GM23338 (cell line): ENCODE measurements at regions not wholly inside any gene's neighbourhood (a gene's known extent, or its start where the extent isn't known, plus 50 kb on each side); places are given as distances from the start of the nearest gene placed in this dataset.

Source experiments
- ATAC-seq: fragments of 200-7000 bp; cut with Tn5 transposase; 3 replicates; pipeline ENCODE4 v1.9.1; 2020
- DNase-seq: peaks from one replicate; pipeline ENCODE4 v3.0.0-alpha.2; 2015; ENCODE audit warnings: low spot score
- H2AFZ ChIP-seq: fragments of 200-600 bp; sonication (generic); 2 replicates; pipeline ENCODE4 v1.8.0; 2016; ENCODE audit warnings: antibody characterized with exemption, mild to moderate bottlenecking, moderate library complexity
- H3F3A ChIP-seq: fragments of 200-600 bp; sonication (generic); replicated peaks from 2 replicates; pipeline ENCODE4 v1.8.0; 2017; ENCODE audit warnings: antibody characterized with exemption, mixed run types, low read depth
- H3K27ac ChIP-seq: fragments of 200-600 bp; sonication (generic); 2 replicates; pipeline ENCODE4 v1.6.1; 2016; ENCODE audit warnings: low read depth
- H3K27me3 ChIP-seq: fragments of 200-600 bp; sonication (generic); 2 replicates; pipeline ENCODE4 v1.8.0; 2016; ENCODE audit warnings: mild to moderate bottlenecking, mixed run types, moderate library complexity; ENCODE audit not compliant: insufficient read depth
- H3K36me3 ChIP-seq: fragments of 200-600 bp; sonication (generic); 2 replicates; pipeline ENCODE4 v1.8.0; 2016; ENCODE audit warnings: mild to moderate bottlenecking; ENCODE audit not compliant: insufficient read depth
- H3K4me1 ChIP-seq: fragments of 200-600 bp; sonication (generic); 2 replicates; pipeline ENCODE4 v1.8.0; 2016; ENCODE audit warnings: mild to moderate bottlenecking, moderate library complexity; ENCODE audit not compliant: insufficient read depth
- H3K4me2 ChIP-seq: fragments of 200-600 bp; sonication (generic); 2 replicates; pipeline ENCODE4 v1.7.1; 2017; ENCODE audit warnings: mixed run types
- H3K4me3 ChIP-seq: fragments of 200-600 bp; sonication (generic); 2 replicates; pipeline ENCODE4 v1.6.1; 2016; ENCODE audit warnings: mixed run types
- H3K79me2 ChIP-seq: fragments of 200-600 bp; sonication (generic); replicated peaks from 2 replicates; pipeline ENCODE4 v1.8.0; 2017; ENCODE audit warnings: mild to moderate bottlenecking; ENCODE audit not compliant: insufficient read depth
- H3K9me2 ChIP-seq: fragments of 200-600 bp; sonication (generic); 2 replicates; pipeline ENCODE4 v1.8.0; 2017; ENCODE audit not compliant: insufficient read depth
- H4K20me1 ChIP-seq: fragments of 200-600 bp; sonication (generic); replicated peaks from 2 replicates; pipeline ENCODE4 v1.8.0; 2017; ENCODE audit warnings: mild to moderate bottlenecking; ENCODE audit not compliant: insufficient read depth
- H3K27ac Mint-ChIP-seq: 2 replicates; pipeline ENCODE4 v1.8.0; 2020; ENCODE audit warnings: inconsistent platforms, mild to moderate bottlenecking, moderate library complexity, mixed read lengths
- H3K27me3 Mint-ChIP-seq: 3 replicates; pipeline ENCODE4 v1.8.0; 2022; ENCODE audit warnings: low read depth, mild to moderate bottlenecking, moderate library complexity, mixed read lengths, inconsistent platforms; ENCODE audit not compliant: insufficient read depth, poor library complexity
- H3K36me3 Mint-ChIP-seq: 3 replicates; pipeline ENCODE4 v1.8.0; 2021; ENCODE audit warnings: low read depth, mild to moderate bottlenecking, inconsistent platforms, moderate library complexity, mixed read lengths
- H3K4me1 Mint-ChIP-seq: 3 replicates; pipeline ENCODE4 v1.8.0; 2020; ENCODE audit warnings: mild to moderate bottlenecking, inconsistent platforms, mixed read lengths
- H3K4me3 Mint-ChIP-seq: 3 replicates; pipeline ENCODE4 v1.8.0; 2021; ENCODE audit warnings: moderate library complexity, mild to moderate bottlenecking, inconsistent platforms, mixed read lengths
- H3K9me3 Mint-ChIP-seq: 3 replicates; pipeline ENCODE4 v1.8.0; 2020; ENCODE audit warnings: moderate library complexity, mild to moderate bottlenecking, inconsistent platforms, mixed read lengths
- CREB1 ChIP-seq: fragments of 250-450 bp; sonication (Bioruptor Pico); IDR thresholded peaks from 2 replicates; pipeline ENCODE4 v1.5.0; 2020; ENCODE audit warnings: low read depth, mild to moderate bottlenecking, moderate library complexity
- CTCF ChIP-seq, 2 experiments: fragments of 200-600 bp in 1 of 2; sonication (generic) in 1 of 2; conservative IDR thresholded peaks; 2 replicates each; pipeline versions ENCODE4 v1.5.1 to v1.6.1; 2016 to 2017; ENCODE audit warnings: antibody characterized with exemption in 2 of 2, low read depth in 2 of 2, mild to moderate bottlenecking in 2 of 2, moderate library complexity in 1 of 2
- EZH2 ChIP-seq: fragments of 200-600 bp; sonication (generic); IDR thresholded peaks from one replicate; pipeline ENCODE4 v1.8.0; 2017; ENCODE audit warnings: antibody characterized with exemption, mild to moderate bottlenecking, low read depth; ENCODE audit not compliant: unreplicated experiment
- POLR2AphosphoS5 ChIP-seq: IDR thresholded peaks from 2 replicates; pipeline ENCODE4 v1.6.1; 2016; ENCODE audit warnings: antibody characterized with exemption, low read depth
- STAT1 ChIP-seq: IDR thresholded peaks from one replicate; pipeline ENCODE4 v1.6.1; 2016; ENCODE audit warnings: antibody characterized with exemption; ENCODE audit not compliant: unreplicated experiment
- ZNF331 ChIP-seq: fragments of 250-450 bp; sonication (Bioruptor Pico); IDR thresholded peaks from 2 replicates; pipeline ENCODE4 v1.5.0; 2020; ENCODE audit warnings: low read depth, mild to moderate bottlenecking, moderate library complexity
- ZNF462 ChIP-seq: fragments of 250-450 bp; sonication (Bioruptor Pico); IDR thresholded peaks from 2 replicates; pipeline ENCODE4 v1.5.0; 2020; ENCODE audit warnings: mild to moderate bottlenecking, moderate library complexity

DNA sequence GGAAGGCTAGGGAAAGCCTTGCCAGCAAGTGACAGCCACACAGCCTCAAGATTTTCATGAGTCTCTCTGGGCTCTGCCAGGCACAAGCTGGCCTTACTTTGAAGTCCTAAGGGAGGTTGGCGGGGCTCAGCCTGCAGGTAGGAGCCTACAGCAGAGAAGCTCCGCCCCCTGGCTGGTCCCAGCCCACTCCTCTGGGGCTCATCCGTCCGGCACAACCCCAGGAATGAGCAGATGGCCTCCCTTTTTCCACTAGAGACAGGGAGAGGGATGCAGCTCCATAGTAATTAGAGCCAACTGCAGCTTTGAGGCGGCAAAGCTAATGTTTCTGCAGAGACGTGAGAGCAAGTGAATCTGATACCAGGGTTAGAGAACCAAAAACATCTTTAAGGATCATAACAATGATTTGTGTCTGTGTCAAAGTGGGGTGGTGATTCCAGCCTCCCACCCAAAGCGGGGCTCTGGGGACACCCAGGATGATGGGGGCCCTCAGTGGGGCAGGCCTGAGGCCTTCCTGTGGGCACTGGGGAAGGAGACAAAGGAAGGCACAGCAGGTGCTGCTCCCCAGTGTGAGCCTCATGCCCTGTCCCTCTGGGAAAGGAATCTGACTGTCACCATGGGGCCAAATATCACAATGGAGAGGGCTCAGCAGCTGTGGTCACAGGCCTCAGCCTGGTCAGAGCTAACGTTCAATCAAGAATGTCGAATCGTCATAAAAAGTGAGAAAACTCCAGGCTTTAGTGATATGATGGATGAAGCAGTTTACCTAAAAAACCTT, 61.5 kb downstream of the RBFOX3 start (continued):
- TF ChIP-seq ZNF331 (no peak), STAT1 (no peak), CREB1 (CRISPR knock-in tag) (no peak), CTCF (conservative IDR thresholded peaks at IDR 0.05; ENCODE audit: low read depth in 2 of 2) (no peak)

DNA sequence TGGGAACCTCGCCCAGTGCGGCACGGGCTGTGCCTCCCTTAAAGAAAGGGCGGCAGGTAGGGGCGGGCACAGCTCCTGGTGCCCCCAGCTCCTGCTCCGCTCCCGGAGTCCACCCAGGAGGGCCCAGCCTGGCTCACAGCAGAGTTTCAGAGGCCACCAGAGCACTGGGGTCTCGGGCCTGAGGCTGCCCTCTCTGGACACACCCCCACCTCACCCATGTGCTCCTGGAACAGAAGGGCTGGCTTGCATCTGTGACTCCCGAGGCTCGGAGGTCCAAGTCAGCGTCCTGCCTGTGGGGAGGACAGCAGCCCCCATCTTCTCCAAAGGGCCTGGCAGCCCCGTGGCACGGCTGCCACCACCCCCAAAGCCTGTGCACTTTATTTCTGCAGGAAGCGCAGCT, 62.7 kb downstream of the RBFOX3 start:
- ATAC-seq, result no peak
- H3K36me3 Mint-ChIP-seq, result no peaks in the 10 kb centered on the region; the same call in 2 of the 3 replicates
- Histone ChIP-seq H3K27ac (no peak overlapping the region), H3K27me3 (no peaks in the 10 kb centered on the region), H3K4me1 (no peaks in the 10 kb centered on the region), H3K9me2 (no peaks in the 10 kb centered on the region), H2AFZ (no peak overlapping the region), H3F3A (no peaks in the 10 kb centered on the region), H3K79me2 (no peaks in the 10 kb centered on the region), H4K20me1 (no peaks in the 10 kb centered on the region), H3K4me3 (no peak overlapping the region), H3K36me3 (no peaks in the 10 kb centered on the region), H3K4me2 (no peak overlapping the region)
- no peak overlapping the region for H3K27ac Mint-ChIP-seq
- TF ChIP-seq CREB1 (CRISPR knock-in tag), result no peak
- TF ChIP-seq ZNF331, result no peak
- no peak for TF ChIP-seq EZH2
- TF ChIP-seq POLR2AphosphoS5, result no peak
- peaks cover 7% of the 10 kb centered on the region for H3K27me3 Mint-ChIP-seq
- H3K4me1 Mint-ChIP-seq, result peaks cover 12% of the 10 kb centered on the region
- H3K4me3 Mint-ChIP-seq, result no peak overlapping the region
- DNase-seq, result no peak
- H3K9me3 Mint-ChIP-seq, result peaks cover 10% of the 10 kb centered on the region; the same call in 2 of the 3 replicates

GRCh38 chr17:79547586-79547985, 63.3 kb downstream of the RBFOX3 start:
- Histone ChIP-seq H3F3A (no peaks in the 10 kb centered on the region), H3K4me3 (no peak overlapping the region), H3K27me3 (no peaks in the 10 kb centered on the region), H3K27ac (no peak overlapping the region), H2AFZ (no peak overlapping the region), H4K20me1 (no peaks in the 10 kb centered on the region), H3K4me1 (no peaks in the 10 kb centered on the region), H3K9me2 (no peaks in the 10 kb centered on the region), H3K4me2 (no peak overlapping the region), H3K36me3 (no peaks in the 10 kb centered on the region), H3K79me2 (no peaks in the 10 kb centered on the region)
- Mint-ChIP-seq H3K27ac (no peak overlapping the region), H3K4me3 (no peak overlapping the region), H3K4me1 (peaks cover 12% of the 10 kb centered on the region), H3K9me3 (peaks cover 10% of the 10 kb centered on the region; the same call in 2 of the 3 replicates), H3K27me3 (peaks cover 9% of the 10 kb centered on the region), H3K36me3 (no peaks in the 10 kb centered on the region; the same call in 2 of the 3 replicates)
- TF ChIP-seq ZNF462 (CRISPR knock-in tag) (no peak), STAT1 (no peak), EZH2 (no peak)
- no peak for ATAC-seq
- no peak for DNase-seq
